A172 (cell line): ENCODE measurements at regions not wholly inside any gene's neighbourhood (a gene's known extent, or its start where the extent isn't known, plus 50 kb on each side); places are given as distances from the start of the nearest gene placed in this dataset.

ENCODE experiments used
- DNase-seq: peaks from one replicate; pipeline ENCODE4 v3.0.0-alpha.2; 2015; ENCODE audit warnings: low spot score

- DNase-seq, result no peak
Measured at GRCh38 chr3:127135241-127136023, 57.5 kb upstream of the PRR23E start.

GRCh38 chr3:127136024-127136600, 56.8 kb upstream of the PRR23E start:
- no peak for DNase-seq

GRCh38 chr3:127136706-127137105, 56.2 kb upstream of the PRR23E start:
- no peak for DNase-seq

- no peak for DNase-seq
Measured at GRCh38 chr3:127137113-127137512, 55.8 kb upstream of the PRR23E start.

GRCh38 chr3:127137757-127138536, 55.0 kb upstream of the PRR23E start:
- DNase-seq, result no peak

GRCh38 chr3:127139601-127140500, 53.1 kb upstream of the PRR23E start:
- DNase-seq, result no peak

GRCh38 chr3:127140501-127141460, 52.1 kb upstream of the PRR23E start:
- DNase-seq, result no peak

GRCh38 chr3:127141921-127142730, 50.8 kb upstream of the PRR23E start:
- peak; percentile 81 for DNase-seq
